HG03175 (cell line): ENCODE measurements at regions not wholly inside any gene's neighbourhood (a gene's known extent, or its start where the extent isn't known, plus 50 kb on each side); places are given as distances from the start of the nearest gene placed in this dataset.

Experiments used
- ATAC-seq: cut with Tn5 transposase; IDR thresholded peaks from one replicate; pipeline ENCODE4 v1.9.1; 2021; ENCODE audit warnings: mild to moderate bottlenecking, moderate library complexity; ENCODE audit not compliant: unreplicated experiment

GRCh38 chrX:36913551-36913950 is 94.6 kb upstream of the FAM47C start:
- no peak for ATAC-seq

DNA sequence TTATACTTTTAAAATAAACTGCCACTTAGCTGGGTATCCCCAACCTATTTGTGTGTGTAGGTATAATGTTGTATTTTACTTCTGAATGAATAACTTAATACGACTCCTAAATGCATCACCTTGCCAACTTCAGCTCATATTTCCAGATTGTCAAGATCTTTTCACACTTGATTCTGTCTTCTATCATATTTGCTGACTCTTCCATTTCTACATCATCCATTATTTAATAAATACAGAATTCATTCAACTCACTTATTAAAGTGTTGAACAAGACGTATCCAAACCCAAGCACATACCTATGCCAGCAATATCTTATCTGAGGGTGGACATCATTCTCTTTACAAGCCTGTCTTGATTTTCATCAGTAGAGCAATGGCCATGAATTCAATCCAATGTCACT is 91.2 kb upstream of the FAM47C start:
- ATAC-seq: no peak

DNA sequence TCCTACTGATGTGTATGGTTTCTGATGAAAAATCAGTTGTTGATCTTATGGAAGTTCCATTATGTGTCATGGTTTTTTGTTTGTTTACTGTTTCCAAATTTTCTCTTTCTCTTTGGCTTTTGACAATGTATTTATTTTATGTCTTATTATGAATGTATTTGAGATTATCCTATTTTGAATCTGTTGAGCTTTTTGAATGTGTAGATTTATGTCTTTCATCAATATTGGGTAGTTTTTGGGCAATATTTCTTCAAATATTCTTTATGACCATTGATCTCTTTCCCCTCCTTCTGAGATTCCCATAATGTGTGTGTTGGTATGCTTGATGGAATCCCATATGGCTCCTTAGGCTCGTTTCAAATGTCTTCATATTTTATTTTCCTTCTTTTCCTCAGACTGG is 80.5 kb upstream of the FAM47C start:
- no peak for ATAC-seq

DNA sequence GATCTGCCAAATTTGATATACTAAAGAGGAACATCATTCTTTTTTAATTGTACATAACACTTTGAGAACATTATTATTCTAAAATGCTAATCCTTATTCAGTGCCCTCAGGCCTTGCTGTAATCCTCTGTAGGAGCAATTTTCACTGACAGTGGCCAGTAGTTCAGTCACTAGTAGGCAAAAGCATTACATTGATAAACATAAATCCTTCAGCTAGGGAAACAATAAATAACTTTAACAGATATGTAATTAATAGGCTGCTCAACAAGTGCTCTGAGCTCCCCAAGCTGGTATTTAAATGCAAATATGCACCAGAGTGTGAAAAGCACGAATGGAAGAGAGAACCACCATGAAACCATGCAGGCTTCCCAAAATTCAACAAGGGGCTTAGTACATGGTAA is 77.7 kb upstream of the FAM47C start:
- ATAC-seq: no peak

GRCh38 chrX:36947214-36947613 is 61.0 kb upstream of the FAM47C start:
- no peak for ATAC-seq

DNA sequence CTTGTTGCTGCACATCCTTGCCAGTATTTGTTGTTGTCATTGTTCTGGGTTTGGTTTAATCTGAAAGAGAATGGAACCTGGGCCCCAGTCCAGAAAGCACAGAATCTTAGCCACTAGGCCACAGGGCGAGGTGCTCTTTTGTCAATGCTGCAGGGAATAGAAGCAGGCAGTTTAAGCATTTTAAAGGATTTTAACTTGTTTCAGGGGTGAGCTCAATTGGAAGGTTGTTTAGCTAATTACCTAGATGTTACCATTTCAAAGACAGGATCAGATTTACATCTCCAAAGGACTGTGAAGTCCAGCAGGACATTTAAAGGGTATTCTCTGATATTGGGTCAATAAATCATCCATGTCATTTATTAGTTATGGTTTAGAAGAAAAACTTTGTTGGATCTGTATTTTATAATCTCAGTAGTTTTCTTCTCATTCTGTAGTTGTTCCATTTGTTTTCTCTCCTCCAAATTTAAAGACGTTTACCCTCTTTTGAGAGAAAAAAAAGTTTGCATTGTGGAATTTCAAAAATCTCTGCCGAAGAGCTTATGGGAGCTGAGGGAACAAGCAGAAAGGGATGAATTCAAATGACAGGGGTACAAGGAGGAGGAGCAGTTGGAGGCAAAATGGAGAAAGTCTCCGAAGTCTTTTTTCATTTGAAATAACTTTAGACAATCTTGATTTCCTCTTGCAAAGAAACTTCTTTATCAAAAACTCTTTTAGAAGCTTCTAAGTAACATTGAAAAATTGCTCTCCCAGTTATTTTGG is 57.5 kb upstream of the FAM47C start:
- no peak for ATAC-seq

DNA sequence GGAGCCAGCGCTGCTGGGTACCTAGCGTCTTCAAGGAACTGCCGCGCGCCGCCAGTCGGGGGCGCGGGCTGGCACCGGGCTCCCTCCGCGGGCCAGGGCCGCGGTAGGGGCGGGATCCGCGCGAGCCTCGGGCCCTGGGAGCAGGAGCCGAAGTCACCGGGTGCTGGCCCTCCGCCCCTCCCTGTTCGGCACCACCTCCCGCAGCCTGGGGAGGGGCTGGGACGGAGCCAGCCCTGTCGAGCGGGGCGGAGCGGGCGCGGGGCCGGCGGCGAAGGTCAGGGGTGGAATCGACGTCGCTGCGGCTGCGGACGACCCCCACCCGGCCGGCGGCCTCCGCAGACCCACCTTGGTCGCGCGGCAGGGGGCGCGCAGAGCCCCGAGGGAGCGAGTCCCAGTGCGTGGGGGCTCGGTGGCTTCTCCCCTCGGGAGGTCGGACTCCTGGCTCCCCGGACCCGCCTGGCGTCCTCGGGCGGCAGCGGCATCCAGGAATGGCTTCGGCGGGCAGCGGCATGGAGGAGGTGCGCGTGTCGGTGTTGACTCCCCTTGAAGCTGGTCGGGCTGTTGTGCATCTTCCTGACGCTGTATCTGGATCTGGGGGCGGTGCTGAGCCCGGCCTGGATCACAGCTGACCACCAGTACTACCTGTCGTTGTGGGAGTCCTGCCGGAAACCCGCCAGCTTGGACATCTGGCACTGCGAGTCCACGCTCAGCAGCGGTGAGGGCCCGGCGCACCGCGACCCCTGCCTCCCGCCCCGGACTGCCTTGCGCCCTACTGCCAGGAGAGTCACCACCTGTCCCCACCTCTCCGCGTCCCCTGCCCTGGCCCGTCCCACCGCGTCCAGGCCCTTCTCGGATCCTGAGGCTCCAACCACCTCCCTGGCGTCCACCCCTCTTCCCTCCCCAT is 50.5 kb upstream of the FAM47C start:
- ATAC-seq: no peak
